Middle frontal gyrus (tissue), 1 donor: ENCODE measurements at regions not wholly inside any gene's neighbourhood (a gene's known extent, or its start where the extent isn't known, plus 50 kb on each side); places are given as distances from the start of the nearest gene placed in this dataset.

Experiments
- DNase-seq: peaks from one replicate; pipeline ENCODE4 v3.0.0-alpha.2; 2015; ENCODE audit warnings: low spot score; ENCODE audit errors: extremely low spot score

DNA sequence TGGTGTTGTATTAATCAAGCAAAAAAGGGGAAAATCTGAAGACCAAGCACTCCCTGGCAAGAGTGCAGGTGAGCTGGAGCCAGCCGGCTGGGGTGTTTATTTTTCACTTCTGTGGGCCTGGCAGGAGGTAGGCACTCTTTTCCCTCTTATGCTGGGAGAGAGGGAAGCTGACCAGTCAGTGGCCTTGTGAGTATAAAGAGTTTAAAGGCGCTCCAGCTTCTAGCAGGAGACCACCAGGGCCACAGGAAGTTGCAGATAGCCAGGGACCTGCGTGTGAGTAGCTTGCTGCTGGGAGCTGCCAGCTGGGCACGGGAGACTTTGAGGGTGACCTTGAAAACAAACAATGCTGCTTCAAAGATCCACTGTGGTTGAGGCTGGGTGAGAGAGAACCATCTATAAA lies 217.4 kb upstream of the PWP1 start:
- no peak for DNase-seq

DNA sequence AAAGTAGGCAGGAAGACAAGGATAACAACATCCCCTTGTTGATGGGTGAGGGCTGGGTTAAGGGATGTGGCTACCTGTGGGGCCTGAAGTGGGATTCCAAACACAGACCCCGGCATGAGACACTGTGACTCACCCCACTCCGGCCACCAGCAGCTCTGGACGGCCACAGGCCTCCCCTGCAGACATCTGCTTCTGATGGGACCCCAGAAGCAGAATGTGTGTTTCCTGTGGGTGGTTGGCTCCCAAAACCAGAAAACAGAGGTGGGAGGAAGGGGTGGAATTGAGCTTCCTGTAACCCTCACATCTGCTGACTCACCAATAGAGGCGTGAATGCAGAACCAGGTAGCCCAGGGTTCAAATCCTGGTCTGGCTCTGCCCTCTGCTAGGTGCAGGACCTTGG lies 216.6 kb upstream of the PWP1 start:
- no peak for DNase-seq

- no peak for DNase-seq
Observed at GRCh38 chr12:107470645-107471044, 215.0 kb upstream of the PWP1 start.

DNA sequence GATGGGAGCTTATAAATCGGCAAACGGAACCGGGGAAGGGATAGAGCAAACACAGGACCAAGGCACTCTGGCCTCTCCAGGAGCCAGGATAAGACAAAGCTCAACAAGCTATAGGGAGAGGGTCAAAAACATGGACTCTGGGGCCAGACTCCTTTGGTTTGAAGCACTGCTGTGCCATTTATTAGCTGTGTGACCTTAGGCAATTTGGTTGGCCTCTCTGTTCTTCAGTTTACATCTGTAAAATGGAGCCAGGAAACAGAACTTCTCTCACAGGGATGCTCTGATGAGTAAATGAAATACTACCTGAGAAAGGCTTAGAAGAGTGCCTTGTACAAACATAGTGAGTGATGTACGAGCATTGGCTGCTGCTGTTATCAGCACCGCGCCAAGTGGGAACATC lies 213.3 kb upstream of the PWP1 start:
- no peak for DNase-seq

DNA sequence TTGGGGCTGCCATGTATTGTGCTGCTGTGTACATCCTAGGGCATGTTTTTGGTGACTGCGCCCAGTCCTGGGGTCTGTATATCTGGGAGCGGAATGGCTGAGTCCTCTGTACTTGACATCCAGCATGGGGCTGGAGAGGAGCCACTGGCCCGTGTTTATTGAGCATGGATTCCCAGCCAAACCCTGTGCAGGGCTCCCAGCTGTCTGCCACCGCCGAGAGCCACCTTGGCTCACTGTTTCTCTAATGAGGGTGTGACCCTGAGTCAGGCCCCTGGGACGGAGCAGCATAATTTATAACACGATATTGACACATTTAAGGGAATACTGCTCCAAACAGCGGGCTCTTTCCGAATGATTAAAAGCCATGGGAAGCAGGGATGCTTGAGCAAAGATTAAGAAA lies 211.5 kb upstream of the PWP1 start:
- DNase-seq: no peak

DNA sequence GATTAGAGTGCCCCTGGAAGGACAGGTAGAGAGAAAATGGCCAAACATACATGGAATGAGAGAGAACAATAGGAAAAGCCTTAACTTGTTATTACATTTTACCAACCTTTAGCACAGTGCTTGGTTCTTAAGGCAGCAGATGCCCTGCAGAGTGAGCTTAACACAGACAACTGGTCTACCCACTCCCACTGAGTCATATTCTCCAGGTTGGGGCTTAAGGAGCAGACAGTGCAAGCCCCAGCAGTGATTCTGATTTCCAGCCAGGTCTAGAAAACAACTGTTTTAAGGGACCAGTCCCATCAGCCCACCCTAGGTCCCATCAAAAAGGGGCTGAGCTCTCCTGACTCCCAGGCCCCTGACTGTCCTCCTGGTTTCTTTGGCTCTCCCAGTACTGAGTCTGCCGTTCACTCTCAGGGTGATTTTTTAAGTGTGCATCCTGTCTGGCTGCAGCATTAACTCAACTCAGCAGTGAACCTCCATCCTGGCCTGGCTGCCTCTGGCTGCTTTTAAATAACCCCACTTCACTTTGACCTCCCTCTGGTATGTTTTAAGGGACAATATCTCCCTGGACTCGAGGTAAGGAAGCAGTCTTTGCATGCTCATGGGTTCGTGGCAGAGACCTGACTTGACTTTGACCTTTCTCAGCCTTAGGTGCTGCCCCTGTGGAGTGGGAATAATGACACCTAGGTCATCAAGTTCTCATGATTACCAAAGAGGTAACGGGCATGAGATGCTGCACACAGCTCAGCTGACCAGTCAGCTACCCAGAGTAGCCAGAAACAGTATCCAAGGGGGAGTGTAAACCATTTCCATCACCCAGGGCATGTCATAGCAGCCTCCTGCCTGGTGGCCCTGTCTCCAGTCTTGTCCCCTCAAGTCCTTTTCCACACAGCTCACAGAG lies 210.7 kb upstream of the PWP1 start:
- no peak for DNase-seq

- DNase-seq: no peak
Observed at GRCh38 chr12:107475900-107476299, 209.7 kb upstream of the PWP1 start.

- DNase-seq: no peak
Observed at GRCh38 chr12:107477018-107477417, 208.6 kb upstream of the PWP1 start.

- DNase-seq: no peak
Observed at GRCh38 chr12:107477947-107478610, 207.5 kb upstream of the PWP1 start.

DNA sequence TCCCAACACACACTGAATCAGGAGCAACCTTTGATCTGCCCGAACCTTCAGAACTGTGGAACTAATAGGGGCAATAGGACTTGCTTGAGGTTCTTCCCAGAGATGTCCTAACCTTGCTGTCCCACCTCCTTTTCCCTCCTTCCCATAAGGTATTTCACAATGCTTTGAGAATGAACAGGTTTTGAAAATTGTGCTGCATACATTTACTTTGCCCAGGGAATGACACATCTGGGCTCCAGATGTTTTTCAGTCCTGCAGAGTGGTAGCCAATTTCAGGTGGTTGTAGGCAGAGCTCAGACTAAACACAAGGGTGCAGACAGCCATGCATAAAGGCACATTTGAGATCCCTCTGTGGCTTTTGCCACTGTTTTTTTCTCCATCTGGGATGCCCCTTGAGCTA lies 206.7 kb upstream of the PWP1 start:
- no peak for DNase-seq

- DNase-seq: no peak
Observed at GRCh38 chr12:107480836-107481608, 204.6 kb upstream of the PWP1 start.

DNA sequence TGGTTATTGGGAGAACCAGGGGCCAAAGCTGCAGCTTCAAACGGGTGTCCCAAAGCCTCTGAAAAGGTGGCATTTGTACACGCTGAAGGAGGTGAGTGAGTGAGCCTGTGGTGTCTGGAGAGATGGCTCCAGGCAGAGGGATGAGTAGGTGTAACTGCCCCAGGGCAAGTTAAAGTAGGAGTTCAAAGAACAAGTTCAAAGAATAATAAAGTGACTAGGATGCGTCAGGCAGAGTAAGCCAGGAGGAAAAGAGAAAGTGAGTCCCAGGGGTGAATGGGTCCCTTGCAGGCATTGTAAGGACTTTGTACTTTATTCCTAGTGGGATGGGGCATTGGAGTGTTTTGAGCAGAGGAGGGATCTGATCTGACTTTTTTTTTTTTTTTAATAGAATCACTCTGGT lies 201.4 kb upstream of the PWP1 start:
- DNase-seq: no peak

DNA sequence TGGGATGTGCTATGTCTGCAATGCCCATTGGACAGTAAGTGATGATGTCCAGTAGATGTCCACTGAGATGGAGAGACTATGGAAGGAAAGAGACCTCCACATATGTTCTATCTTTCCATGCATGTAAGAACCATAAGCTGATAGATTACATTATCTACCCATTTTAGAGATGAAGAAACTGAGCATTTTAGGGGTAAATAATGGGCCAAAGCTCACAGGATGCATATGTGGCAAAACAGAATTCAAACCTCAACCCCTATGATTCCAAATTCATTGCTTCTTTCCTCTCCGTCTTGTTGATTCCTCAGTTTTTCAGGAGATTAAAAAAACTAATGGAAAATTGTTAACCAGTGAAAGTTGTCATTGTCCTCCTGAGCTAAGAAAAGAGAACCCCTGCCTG lies 200.7 kb upstream of the PWP1 start:
- no peak for DNase-seq

DNA sequence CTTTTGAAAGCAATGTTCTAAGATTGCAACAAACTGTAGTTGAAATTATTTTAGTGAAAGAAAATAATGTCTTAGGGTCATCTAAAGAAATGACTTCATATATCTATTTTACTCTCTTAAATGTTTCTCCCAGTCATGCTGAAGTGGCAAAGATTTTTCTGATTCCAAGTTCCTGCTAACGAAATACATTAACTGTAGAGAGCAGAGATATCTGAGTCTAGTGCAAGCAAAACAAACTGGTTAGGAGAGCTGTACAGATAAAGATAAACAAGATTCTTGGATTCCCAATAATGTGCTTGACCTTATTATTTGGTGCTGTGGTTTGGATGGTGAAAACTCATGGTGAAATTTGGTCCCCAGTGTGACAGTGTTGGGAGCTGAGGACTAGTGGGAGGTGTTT lies 199.9 kb upstream of the PWP1 start:
- no peak for DNase-seq

DNA sequence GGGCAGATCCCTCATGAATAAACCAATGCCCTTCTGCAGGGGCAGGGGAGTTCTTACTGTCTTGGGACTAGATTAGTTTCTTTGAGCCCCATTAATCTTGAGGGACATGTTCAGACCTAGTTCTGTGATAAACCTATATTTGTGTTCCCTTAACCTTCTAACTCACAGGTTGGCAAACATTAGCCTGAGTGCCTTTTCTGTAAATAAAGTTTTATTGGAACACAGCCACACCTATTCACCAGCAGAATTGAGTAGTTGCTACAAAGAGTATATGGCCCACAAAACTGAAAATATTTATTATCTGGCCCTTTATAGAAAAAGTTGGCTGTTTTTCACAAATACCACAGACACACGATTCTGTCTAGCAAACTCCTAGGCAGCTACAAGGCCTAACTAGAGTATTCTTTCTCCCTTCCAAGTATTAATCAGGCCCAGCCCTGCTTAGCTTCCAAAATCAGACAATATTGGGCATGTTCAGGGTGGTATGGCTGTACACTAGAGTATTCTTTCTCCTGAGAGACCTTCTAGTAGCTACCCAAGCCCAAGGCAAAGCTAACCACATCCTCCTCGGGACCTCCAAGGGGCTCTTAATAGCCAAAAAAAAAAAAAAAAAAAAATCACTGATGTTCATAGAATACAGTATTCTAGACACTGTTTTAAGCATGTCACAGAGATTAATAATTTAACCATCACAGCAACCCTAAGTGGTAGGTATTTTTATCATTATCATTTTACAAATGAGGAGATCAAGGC lies 199.3 kb upstream of the PWP1 start:
- DNase-seq: no peak

DNA sequence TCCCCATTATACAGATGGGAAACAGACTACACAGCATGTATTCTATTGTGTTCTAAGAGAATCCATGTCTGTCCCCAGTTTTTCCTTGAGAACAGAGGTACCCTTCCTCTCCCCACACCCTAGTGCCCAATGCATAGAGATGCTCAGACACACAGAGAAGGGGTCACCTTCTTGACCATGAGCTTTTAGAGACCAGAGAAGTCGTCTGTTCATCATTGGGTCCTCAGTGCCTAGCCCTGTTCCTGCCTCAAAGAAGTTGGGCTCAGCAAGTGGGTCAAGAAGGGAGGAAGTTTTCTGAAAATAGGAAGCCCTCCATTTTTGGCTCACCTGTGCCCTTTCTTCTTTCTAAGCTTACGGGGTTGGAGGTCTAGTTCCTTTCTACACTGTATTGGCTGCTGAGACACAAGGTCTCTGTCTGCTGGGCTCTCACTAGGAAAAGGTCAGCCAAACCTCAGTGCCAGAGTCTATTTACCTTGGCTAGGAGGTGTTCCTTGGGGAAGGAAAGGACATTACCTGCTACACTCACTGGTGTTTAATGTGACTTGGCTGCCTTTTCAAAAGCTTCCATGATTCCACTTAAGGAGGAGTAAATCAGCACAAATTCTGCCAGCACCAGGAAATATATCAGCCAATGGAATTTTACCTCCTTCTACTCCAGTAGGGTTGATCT lies 198.5 kb upstream of the PWP1 start:
- DNase-seq: no peak

GRCh38 chr12:107488666-107489065 lies 196.9 kb upstream of the PWP1 start:
- no peak for DNase-seq

- DNase-seq: no peak
Observed at GRCh38 chr12:107490010-107490409, 195.6 kb upstream of the PWP1 start.

GRCh38 chr12:107491856-107492255 lies 193.7 kb upstream of the PWP1 start:
- no peak for DNase-seq

DNA sequence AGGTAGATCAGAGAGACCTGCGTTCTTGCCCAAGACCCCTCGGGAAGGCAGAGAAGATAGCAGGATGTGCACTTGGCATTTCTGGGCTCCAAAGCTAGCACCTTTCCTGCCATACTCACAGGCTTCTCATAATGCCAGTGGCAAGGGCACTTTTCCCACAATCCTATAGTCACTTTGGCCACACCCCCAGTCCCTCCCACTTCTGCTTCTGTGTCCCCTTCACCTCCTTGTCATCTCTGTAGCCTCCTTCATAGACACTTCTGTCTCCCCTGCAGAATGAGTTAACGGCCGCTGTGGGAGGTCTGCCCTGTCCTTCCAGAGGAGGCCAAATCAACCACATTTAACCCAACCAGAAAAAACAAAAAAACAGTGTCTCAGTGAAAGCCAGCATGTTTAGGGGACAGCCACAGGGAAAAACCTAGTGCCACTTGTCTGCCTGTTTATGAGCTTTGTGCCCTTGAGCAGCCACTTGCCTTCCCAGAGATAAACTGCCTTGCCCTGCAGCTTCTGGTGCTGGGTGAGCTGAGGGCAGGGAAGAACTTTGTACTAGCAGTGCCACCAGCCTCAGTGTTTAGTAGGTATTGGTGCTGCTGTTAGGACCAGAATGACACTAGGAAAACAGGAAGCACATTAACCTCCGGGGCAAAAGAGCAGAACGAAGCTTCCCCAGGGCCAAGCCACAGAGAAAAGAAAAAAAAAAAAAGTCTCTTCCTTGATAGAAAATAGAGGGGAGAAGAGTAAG lies 193.0 kb upstream of the PWP1 start:
- no peak for DNase-seq
